SK-MEL-5 (cell line): ENCODE measurements at regions not wholly inside any gene's neighbourhood (a gene's known extent, or its start where the extent isn't known, plus 50 kb on each side); places are given as distances from the start of the nearest gene placed in this dataset.
"Not testable (repeated sequence)": the region's sequence is repeated elsewhere in the genome, so short reads cannot be mapped to it uniquely, and the experiment has no call there.

Experiments
- DNase-seq: peaks from one replicate; pipeline ENCODE4 v3.0.0-alpha.2; 2016; ENCODE audit warnings: low read depth, low spot score
- in situ Hi-C: cut with HindIII; loops from 2 replicates; pipeline ENCODE4 v1.10.0; 2016; ENCODE audit warnings: low sequenced_read_pairs, high pct_unique_total_duplicates, low pct_unique_long_range_greater_than_20kb

DNA sequence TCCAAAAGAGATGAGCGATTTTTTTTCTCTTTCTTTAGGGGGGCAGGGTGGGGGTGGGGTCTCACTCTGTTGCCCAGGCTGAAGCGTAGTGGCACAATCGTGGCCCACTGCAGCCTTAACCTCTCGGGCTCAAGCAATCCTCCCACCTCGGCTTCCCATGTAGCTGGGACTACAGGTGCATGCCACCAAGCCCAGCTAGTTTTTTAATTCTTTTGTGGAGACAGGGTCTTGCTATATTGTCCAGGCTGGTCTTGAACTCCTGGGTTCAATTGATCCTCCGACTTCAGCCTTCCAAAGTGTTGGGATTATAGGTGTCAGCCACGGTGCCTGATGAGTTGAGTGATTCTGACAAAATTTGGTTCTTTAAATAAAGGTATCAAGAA lies 127.0 kb downstream of the ARRDC3 start:
- no peak for DNase-seq
- in situ Hi-C loops, result no loop called here

- in situ Hi-C loops, result no loop called here
- DNase-seq, result no peak
Measured at GRCh38 chr5:91255396-91256141, 127.5 kb downstream of the ARRDC3 start.

GRCh38 chr5:91252916-91253315 lies 130.2 kb downstream of the ARRDC3 start:
- in situ Hi-C loops, result no loop called here
- DNase-seq, result no peak

- in situ Hi-C loops, result no loop called here
- DNase-seq, result no peak
Measured at GRCh38 chr5:91245871-91246270, 137.2 kb downstream of the ARRDC3 start.

DNA sequence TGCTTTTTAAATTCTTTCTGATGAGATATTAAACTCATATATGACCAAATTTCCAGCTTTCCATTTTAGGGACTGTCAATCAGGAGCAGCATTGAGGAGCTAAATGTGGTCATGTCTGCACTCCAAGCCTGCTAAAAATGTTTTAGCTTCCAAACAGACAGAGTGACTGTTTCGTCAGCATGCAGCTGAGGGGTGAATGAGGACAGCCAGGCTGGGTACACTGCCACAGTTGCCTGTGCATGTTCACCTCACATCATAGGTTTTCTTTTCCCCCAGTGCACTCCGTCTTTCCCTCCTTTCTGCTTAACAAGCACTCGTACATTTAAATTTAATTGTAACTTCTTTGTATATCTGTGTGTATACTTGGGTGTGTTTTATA lies 138.1 kb downstream of the ARRDC3 start:
- DNase-seq, result no peak
- in situ Hi-C loops, result no loop called here

GRCh38 chr5:91244380-91245073 lies 138.6 kb downstream of the ARRDC3 start:
- in situ Hi-C loops, result no loop called here
- no peak for DNase-seq

- in situ Hi-C loops, result no loop called here
Measured at GRCh38 chr5:91243852-91244251, 139.3 kb downstream of the ARRDC3 start.

GRCh38 chr5:91243286-91243685 lies 139.8 kb downstream of the ARRDC3 start:
- DNase-seq, result no peak
- in situ Hi-C loops, result no loop called here

More at GRCh38 chr5:91243852-91244251, 139.3 kb downstream of the ARRDC3 start:
- DNase-seq, result no peak

DNA sequence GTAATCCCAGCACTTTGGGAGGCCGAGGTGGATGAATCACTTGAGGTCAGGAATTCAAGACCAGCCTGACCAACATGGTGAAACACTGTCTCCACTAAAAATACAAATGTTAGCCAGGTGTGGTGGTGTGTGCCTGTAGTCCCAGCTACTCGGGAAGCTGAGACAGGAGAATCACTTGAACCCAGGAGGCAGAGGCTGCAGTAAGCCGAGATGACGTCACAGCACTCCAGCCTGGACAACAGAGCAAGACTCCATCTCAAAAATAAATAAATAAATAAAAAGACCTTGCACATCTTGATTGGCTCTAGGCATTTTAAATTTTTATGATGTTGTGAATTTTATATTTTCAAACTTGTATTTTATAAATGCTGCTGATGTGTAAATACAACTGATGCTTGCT lies 141.7 kb downstream of the ARRDC3 start:
- DNase-seq, in situ Hi-C loops: not testable (repeated sequence)

DNA sequence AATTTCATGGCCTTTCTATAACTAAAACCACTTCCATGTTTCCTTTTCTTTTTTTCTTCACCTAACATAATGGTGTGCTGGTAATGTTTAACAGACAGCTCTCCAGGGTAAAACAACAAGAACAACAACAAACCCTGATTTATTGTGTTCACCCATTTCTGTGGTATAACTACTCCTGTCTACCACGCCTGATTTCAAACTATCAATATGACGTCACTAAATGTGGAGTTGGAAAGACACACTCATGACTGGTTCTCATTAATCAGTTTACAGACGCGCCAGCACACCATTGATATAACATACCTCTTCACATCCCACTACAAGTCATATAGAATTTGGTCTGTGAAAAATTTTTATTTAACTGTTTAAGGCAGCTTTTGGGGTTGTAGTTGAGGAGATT lies 142.9 kb downstream of the ARRDC3 start:
- in situ Hi-C loops, result no loop called here
- no peak for DNase-seq

GRCh38 chr5:91235271-91235694 lies 147.8 kb downstream of the ARRDC3 start:
- in situ Hi-C loops, result no loop called here
- DNase-seq, result no peak

GRCh38 chr5:91232523-91232922 lies 150.6 kb downstream of the ARRDC3 start:
- in situ Hi-C loops, result no loop called here
- no peak for DNase-seq

- in situ Hi-C loops, result no loop called here
- no peak for DNase-seq
Measured at GRCh38 chr5:91229031-91229727, 153.9 kb downstream of the ARRDC3 start.

GRCh38 chr5:91228188-91228587 lies 154.9 kb downstream of the ARRDC3 start:
- in situ Hi-C loops, result no loop called here
- DNase-seq, result no peak

GRCh38 chr5:91225848-91226686 lies 157.1 kb downstream of the ARRDC3 start:
- in situ Hi-C loops, result no loop called here
- peak; percentile 52 for DNase-seq

DNA sequence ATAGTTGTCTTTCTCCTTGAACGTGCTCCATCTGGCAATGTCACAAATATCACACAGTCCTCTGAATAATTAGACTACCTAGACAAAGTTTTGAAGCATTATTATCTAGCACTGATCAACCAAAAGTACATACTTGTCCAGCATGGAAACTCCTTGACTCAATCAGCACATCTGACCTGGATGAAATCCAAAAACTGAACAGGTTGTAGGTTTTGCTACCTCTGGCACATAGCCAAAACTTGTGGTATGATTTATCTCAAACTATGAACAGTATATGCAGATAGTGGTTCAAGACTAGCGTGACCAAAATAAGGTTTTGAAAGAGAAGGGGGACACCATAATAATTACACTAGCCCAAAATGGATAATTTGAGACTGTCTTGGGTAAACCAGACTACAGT lies 158.1 kb downstream of the ARRDC3 start:
- no peak for DNase-seq
- in situ Hi-C loops, result no loop called here

DNA sequence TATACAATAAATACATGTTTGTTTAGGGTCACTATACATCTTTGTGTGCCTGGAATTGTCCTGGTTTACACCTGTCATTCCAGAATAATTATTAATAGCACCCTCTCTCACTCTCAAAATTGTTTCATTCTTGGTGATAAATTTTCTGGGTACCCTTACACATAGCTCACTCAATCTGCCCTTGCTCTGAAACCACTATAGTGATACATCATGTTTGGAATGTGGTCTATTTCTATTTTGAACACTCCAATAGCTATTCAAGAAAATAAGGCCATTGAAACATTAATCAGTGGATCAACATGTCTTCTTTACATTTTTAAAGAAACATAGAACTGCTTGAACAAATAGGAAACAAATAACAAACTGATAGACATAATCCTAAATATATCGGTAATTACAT lies 158.7 kb downstream of the ARRDC3 start:
- in situ Hi-C loops, result no loop called here
- no peak for DNase-seq

- in situ Hi-C loops, result no loop called here
- DNase-seq, result no peak
Measured at GRCh38 chr5:91223886-91224285, 159.2 kb downstream of the ARRDC3 start.
